Stimulated activated CD4-positive, alpha-beta T cell treated with anti-CD3 and anti-CD28 coated beads, Interleukin-4, amount 100 ng/mL, for 1 hour (primary cell): ENCODE measurements at regions not wholly inside any gene's neighbourhood (a gene's known extent, or its start where the extent isn't known, plus 50 kb on each side); places are given as distances from the start of the nearest gene placed in this dataset.
"Not testable (repeated sequence)": the region's sequence is repeated elsewhere in the genome, so short reads cannot be mapped to it uniquely, and the experiment has no call there.

Experiments
- DNase-seq: peaks from one replicate; pipeline ENCODE4 v3.0.0-alpha.2; 2020

DNA sequence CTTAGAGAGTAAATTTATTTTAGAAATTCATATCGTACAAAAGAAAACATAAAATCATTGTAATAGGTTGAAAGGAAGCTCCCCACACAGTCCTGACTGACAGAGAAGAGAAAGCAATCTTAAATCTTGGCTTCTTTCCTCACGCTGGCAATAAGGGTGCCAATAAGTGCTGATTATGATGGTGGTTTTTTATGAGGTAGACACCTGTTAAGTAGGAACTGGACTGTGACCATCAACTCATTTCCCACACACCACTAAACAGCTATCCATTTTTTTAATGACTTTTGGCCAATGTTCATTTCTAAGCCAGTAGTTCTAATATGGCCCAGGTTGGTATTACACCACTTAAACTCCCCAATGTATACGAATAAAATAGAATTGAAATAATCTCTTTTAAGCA, 893.5 kb upstream of the NUDT12 start:
- no peak for DNase-seq

DNA sequence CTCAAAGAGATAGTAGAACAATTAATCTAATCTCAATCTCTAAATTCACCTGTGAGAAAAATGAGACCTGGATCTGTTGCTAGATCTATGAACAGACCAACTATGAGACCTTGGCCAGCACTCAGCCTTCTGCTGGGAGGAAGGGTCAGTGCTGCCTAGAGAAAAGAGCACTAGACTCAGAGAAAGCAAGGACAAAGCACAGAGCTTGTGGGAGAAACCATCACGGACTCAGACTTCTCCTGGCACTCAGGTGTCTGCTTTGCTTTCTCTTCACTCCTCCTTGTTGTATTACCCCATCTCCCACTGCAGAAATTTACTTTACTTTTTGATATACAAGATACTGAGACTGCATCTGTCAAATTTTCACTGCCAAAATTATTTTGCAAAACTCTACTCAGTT, 890.0 kb upstream of the NUDT12 start:
- DNase-seq = no peak

DNA sequence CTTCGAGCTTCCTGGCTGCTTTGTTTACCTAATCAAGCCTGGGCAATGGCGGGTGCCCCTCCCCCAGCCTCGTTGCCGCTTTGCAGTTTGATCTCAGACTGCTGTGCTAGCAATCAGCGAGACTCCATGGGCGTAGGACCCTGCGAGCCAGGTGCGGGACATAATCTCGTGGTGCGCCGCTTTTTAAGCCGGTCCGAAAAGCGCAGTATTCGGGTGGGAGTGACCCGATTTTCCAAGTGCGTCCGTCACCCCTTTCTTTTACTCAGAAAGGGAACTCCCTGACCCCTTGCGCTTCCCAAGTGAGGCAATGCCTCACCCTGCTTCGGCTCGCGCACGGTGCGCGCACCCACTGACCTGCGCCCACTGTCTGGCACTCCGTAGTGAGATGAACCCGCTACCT, 889.3 kb upstream of the NUDT12 start:
- DNase-seq = not testable (repeated sequence)

DNA sequence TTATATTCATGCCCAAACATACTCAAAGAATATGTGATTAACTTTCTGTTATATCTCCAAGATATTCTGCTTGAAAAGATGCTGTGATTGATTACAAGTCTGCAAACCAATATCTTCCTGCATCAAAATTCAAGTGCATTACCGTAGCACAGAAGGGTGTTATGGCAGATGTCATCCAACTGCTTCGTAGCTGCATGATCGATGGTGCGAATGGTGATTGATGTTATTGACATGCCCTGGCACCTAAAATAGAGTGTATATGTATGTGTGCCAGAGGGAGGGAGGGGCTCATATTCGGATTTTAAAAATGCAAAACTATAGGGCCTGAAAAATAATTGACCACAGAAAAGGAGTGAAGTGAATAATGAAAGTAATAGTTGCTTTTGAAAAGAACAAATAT, 882.1 kb upstream of the NUDT12 start:
- DNase-seq = no peak

DNA sequence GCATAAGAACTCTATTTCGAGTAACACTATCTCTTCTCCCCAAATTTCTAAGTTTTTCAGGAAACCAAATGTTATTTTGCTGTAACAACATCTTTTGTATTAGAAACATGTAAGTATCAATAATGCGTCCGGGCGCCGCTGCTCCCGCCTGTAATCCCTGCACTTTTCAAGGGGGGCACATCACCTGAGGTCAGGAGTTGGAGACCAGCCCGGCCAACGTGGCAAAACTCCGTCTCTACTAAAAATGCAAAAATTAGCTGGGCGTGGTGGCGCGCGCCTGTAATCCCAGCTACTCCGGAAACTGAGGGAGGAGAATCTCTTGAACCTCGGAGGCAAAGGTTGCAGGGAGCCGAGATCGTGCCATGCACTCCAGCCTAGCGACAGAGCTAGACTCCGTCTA, 881.1 kb upstream of the NUDT12 start:
- no peak for DNase-seq

DNA sequence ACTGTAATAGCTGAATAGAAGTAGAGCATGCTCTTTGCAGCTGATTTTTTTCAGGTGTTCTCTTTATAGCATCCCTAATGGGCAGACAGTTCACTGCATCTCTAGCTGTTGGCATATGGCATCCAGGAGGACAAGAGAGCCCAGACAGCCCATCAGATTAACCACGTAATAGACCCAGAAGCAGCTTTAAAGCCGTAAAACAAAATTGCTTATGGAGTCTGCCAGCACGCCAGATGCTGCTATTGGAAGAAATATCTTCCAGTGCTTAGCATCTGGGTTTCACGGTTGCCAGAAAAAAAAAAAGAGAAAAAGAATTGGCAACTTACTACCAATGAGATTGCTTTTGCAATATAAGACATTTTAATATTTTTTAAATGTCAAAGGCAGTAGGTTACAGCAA, 869.4 kb upstream of the NUDT12 start:
- no peak for DNase-seq

DNA sequence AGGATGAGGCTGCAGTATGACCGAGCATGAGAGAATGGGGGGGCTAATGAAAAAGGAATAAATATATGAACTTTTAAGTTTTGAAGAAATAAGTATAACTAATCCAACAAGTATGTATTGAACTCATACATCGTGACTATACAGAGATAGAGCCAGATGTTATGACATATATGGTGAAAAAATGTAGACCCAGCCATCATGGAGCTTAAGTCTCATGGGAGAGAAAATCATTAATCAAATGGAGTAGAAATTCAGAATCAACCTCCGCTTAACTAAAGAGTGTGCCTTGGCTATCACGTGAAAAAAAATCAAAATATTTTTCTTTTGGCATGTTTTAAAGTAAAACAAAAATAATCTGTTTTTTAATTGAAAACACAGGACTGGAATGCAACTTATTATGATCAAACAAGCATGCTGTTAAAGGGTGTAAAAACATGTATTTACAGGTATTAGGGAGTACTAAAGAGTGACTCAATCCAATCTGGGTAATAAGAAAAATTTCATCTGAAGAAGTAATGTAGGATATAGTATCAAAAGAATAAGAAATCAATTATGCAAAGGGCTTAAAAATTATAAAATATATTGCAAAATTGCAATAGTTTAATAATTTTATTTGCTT, 868.5 kb upstream of the NUDT12 start:
- DNase-seq = no peak

DNA sequence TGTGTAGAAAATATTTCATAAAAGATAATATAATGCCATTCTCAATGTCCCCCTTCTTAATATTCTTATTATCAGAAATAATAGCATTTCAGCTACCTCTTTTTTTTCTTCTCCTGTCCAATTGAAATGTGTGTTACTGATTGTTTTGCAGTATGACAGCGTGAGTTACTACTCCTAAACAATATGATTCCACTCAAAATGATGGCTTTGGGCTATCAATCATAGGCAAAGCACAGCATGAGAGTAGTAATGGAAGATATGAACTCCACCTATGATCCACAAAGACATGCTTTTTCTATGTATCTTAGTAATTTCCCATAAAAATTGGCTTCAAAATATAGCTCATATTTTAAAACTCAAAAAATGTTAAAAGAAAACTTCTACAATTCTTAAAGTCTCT, 867.3 kb upstream of the NUDT12 start:
- DNase-seq = no peak

DNA sequence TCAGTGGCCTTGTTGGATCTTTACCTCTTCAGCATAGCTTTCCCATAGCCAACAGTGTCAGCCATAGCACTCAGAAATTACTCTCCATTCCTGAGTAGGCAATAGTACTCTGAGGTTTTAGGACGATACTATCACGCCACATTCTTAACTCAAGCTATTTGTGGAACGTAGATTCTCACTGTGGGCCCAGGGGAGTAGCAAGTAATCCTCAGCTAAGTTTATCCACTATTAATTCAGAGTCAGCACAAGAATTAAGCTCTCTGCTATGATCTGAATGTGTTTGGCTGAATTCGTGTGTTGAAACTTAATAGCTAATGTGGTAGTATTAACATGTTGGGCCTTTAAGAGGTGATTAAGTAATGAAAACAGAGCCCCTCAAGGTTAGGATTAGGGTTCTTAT, 858.8 kb upstream of the NUDT12 start:
- DNase-seq = no peak

DNA sequence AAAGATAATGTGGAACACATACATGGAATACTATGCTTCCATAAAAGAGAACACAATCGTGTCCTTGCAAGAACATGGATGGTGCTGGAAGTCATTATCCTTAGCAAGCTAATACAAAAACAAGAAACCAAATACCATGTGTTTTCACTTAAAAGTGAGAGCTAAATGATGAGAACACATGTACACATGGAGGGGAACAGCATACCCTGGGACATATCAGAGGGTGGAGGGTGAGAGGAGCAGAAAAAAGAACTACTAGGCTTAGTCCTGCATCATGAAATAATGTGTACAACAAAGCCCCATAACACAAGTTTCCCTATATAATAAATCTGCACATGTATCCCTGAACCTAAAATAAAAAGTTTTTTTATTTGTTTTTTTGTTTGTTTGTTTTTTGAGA, 855.5 kb upstream of the NUDT12 start:
- DNase-seq = no peak

DNA sequence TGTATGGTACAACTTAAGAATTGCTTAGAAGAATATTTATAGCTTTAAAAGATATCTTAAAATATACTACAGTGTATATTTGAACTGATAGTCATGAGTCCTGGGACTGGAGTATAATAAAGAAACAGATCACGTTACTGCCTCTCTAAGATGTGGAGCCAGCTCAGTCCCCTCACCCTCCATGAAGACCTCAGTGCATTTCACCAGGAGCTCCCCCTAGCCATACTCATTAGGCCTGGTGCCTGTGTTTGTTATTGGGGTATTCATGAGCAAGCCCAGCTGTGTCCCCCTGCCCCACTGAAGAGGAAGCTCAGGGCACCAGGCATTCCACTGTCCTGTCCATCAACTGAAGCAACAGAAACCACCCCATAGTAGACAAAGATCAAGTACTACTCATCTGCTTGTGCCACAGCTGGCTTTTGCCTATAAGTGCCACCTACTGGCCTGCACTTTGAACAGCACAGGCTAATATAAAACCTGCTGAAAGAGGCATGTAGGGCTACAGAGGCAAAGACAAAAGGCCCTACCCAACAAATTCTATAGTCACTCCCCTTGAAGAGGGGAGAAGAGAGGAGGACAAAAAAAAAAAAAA, 850.2 kb upstream of the NUDT12 start:
- DNase-seq = no peak

DNA sequence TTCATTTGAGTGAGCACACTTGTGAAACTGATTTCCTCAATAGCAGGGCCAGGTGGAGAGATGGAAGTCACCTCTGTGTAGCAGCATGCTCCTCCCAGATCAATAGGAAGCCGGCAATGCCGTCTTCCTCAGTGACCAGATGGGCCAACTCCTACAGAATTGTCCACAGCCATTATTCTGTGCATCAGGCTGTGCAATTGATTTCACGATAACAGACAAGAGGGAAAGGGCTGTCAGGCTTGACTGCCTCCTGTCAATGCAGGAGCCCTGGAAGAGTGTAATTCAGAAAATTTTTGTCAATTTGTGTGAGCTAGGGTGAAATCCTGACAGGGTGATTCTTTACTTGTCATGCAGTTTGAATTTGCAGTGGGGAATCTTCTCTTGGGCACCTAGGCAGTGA, 838.4 kb upstream of the NUDT12 start:
- DNase-seq = no peak

DNA sequence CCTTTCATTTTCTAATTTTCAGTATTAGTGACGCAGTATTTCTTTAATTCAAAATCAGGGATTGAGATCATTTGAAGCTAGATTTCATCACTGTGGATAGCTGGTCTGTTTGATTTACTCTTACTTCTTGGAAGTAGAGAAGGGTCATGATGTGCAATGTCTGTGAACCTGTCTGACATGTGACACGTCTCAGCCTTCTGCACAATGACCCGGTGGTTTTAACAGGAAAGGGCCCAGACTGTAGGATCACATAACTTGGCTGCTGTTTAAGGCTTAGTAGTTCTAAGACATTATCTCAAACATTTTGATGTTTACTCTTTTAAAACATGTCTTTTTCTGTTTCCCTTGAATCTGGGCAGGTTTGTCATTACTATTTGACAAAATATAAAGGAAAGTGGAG, 823.3 kb upstream of the NUDT12 start:
- DNase-seq = no peak

DNA sequence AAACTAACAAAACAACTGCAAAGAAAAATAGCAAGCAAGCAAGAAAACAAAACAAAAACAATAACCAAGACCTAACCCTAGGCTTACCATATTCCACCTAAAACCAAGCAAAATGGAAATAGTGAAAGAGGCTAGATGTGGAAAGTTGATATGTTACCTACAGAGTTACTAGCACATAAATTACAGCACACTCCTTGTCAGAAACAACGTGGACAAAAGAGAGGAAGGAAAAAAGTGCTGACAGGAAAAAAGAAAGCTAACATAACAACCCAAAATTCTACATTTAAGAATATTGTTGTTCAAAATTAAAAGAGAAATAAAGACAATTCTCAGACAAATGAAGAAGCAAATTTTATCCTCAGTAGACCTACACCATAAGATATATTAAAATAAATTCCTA, 812.8 kb upstream of the NUDT12 start:
- DNase-seq = no peak

DNA sequence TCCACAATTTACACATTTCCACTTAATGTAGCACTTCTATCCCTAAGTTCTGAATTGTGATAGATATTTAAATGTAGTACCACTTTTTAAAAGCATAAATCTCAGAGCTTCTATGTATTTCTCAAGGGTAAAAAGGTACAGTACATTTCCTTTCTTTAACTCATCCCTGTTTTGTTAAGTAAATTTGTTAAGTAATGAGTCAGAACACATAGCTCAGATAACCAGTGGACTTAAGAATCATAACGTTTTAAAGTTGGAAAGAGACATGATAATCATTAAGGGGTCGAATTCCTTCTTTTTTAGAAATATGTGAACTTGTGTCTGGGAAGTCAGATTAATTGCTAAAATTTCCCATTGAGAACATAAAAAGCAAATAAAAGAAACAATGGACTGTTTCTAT, 810.2 kb upstream of the NUDT12 start:
- no peak for DNase-seq

DNA sequence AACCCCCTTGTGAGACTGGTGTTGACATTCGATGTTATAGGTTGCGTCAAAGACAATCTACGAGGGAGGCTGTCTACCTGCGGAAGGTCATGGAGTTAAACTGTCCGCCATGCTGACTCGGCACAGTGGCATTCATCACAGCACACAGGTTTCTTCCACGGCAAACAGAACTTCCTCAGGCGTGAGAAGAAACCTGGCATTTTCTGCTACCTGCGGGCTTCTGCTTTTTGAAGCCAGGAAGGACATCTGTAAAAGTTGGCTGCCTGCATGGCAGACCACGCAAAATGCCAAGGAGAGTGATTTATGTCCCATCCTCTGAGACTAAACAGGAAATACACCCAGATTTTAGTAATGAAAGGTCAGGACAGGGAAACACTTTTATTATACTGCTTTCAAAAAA, 809.8 kb upstream of the NUDT12 start:
- DNase-seq = no peak

DNA sequence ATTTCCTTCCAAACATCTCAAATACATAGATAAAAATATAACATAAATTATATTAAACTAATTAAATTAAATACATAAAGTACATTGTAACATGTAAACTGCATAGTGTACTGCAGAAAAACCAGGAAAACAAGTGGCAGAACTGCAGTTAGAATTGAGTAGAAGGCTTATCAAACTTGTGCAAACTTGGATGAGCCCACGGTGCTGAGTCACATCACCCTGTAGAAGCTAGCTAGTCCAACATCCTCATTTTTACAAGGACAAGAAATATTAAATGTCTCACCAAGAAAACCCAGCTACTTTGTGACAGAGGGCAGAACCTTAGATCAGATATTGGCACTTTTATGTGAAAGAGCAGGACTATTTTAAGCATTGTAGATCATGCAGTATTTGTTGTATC, 807.9 kb upstream of the NUDT12 start:
- no peak for DNase-seq

DNA sequence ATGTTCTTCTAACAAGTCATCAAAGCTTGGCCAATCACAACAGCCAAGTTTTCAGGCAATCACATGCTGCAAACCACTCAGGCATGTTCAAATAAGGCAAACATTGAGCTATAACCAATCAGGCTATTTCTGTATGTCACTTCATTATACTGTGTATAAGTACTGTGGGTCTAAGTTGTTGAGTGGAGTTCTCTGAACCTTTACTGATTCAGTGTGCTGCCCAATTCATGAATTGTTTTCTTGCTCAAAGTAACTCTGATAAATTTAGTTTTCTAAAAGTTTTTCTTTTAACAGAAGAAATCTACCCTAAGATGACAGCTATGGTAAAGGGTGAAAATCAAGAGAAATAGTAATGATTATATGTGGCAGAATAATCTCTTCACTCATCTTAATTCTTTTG, 805.4 kb upstream of the NUDT12 start:
- DNase-seq = no peak

DNA sequence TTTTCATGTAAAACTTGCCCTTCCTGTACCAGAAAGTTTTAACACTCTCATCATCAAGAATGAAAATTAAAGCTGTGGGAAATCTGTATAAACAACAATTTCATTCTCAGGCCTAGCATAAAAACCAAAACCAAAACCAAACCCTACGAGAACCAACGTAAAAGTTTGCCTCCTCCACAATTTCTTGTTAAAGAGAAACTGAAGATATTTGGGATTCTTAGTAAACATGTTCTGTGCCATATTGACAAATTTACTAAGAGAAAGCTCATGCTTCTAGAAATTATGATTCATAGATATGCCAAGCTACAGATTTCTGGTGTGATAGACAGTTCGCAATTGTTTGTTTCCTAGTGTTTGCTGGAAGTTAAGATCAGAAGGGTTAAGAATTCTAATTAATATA, 801.0 kb upstream of the NUDT12 start:
- DNase-seq = no peak

DNA sequence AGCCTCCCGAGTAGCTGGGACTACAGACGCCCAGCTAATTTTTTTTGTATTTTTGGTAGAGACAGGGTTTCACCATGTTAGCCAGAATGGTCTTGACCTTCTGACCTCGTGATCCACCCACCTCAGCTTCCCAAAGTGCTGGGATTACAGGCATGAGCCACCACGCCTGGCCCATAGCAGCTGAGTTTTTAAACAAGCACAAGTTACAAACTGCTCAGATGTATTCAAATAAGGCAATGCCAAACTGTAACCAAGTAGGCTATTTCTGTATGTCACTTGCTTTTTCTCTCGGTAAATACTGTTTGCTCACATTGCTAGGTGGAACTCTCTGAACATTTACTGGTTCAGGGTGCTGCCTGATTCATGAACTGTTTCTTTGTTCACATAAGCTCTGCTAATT, 799.3 kb upstream of the NUDT12 start:
- no peak for DNase-seq

DNA sequence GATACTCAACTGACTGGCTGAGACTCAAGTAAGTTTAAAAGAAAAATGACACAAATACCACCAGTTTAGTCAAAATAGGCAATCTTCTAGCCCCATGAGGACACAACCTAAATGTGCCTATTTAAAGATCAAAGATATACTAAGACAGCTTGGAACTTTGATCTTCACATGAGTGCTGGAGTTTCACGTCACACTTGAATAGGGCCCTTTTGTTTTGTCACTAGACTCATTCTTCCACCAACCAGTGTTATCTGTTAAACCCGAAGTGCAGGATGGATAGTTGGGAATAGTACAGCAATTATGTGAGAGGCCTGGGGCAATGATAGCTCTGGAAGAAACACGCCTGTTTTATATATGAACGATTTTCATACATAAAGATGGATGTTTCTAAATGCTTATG, 792.8 kb upstream of the NUDT12 start:
- DNase-seq = no peak

DNA sequence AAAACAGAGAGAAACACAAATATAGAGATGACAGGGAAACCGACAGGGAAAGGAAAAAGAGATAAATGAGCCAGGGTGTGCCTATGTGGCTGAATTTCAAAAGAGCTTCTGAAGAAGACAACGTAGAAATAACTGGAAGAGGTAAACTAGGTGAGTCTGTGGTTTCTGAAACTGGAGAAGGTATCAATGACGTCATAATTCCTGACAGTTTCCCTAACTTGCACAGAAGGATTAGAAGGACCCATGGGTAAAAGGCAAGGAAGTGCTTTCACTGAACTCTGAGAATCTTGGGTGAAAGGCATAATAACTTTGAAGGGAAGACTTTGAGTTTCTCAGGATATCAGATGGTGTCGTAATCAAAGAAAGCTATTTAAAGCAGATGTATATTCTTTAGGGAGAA, 790.8 kb upstream of the NUDT12 start:
- DNase-seq = no peak

DNA sequence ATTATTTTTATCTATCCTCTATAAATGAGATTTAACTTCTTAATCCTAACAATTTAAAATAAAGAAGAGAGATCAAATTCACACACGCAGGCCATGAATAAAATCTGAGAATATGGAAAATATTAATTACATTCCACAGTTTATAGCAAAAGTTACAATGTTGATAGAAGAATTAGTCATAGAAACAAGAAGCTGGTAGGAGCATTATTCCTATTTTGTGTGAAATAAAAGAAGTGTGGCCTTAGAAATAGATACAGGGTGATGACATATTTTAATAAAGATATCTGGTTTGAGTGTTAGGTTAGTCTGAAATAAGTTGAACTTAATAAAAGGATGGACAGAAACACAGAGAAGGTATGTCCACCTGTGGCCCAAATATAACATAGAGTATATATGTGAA, 790.4 kb upstream of the NUDT12 start:
- DNase-seq = no peak

DNA sequence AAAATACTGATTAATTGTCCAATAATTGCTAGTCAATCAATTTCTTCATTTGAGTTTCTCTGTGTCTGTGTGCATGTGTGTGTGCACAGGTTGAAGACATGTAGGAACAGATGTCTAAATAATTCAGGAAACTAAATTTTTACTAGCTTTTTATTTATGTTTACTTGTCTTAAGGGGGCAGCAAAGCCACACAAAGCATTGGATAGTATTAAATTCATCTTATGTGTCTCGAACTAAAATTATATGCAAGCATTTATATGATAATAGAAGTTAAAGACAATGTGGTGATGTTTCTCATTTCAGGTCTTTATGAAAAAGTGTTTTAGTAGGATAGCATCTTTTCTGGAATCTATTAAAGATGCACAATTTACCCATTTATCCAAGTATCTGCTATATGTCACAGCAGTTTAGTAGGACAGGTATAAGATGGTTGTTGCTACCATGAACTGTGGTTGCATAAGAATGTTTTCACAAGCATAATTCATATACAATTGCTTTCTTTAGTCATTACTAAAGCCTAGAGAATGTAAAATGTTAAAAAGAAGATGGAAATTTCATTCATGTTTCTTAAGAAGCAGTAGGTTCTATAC, 784.6 kb upstream of the NUDT12 start:
- DNase-seq = no peak
